ENCODE measurements at regions not wholly inside any gene's neighbourhood (a gene's known extent, or its start where the extent isn't known, plus 50 kb on each side); places are given as distances from the start of the nearest gene placed in this dataset.
A peak's percentile ranks its signal among the peaks of the same experiment; 100 is the strongest.

- Histone ChIP-seq H3K36me3 (no peaks in the 10 kb centered on the region), H3K27ac (no peak overlapping the region), H3K9me3 (no peaks in the 10 kb centered on the region), H3K27me3 (no peaks in the 10 kb centered on the region), H3K4me1 (peaks cover 0 to 9% (median 0%) of the 10 kb centered on the region in 4 donors), H3K4me3 (no peak overlapping the region)
- TF ChIP-seq POLR2A (IDR thresholded peaks at IDR 0.05), result no peak
- no peak for TF ChIP-seq CTCF (IDR thresholded peaks at IDR 0.05)
- DNase-seq, result no peak
These were observed 265.5 kb upstream of the ROPN1 start for GRCh38 chr3:124257336-124257864.

GRCh38 chr3:124258057-124258500 lies 266.2 kb upstream of the ROPN1 start:
- no peak overlapping the region for H3K27ac ChIP-seq
- no peak for TF ChIP-seq CTCF (IDR thresholded peaks at IDR 0.05)
- TF ChIP-seq POLR2A (IDR thresholded peaks at IDR 0.05), result no peak
- no peak for DNase-seq

GRCh38 chr3:124260206-124260915 lies 268.4 kb upstream of the ROPN1 start:
- H3K27me3 ChIP-seq, result no peaks in the 10 kb centered on the region
- TF ChIP-seq POLR2A (IDR thresholded peaks at IDR 0.05) (no peak), CTCF (IDR thresholded peaks at IDR 0.05) (no peak)
- H3K4me1 ChIP-seq, result peaks cover 0 to 9% (median 0%) of the 10 kb centered on the region in 4 donors
- peak in 1 of 3 donors; percentile 54 for DNase-seq
- H3K27ac ChIP-seq, result no peak overlapping the region
- H3K9me3 ChIP-seq, result no peaks in the 10 kb centered on the region
- H3K36me3 ChIP-seq, result no peaks in the 10 kb centered on the region
- H3K4me3 ChIP-seq, result no peak overlapping the region

More at GRCh38 chr3:124258057-124258500, 266.2 kb upstream of the ROPN1 start:
- H3K36me3 ChIP-seq, result no peaks in the 10 kb centered on the region
- H3K4me3 ChIP-seq, result no peak overlapping the region
- H3K4me1 ChIP-seq, result peaks cover 0 to 9% (median 0%) of the 10 kb centered on the region in 4 donors
- H3K27me3 ChIP-seq, result no peaks in the 10 kb centered on the region
- no peaks in the 10 kb centered on the region for H3K9me3 ChIP-seq

GRCh38 chr3:124261306-124261705 lies 269.4 kb upstream of the ROPN1 start:
- no peak overlapping the region for H3K27ac ChIP-seq
- DNase-seq, result no peak
- peaks cover 0 to 9% (median 0%) of the 10 kb centered on the region in 4 donors for H3K4me1 ChIP-seq
- no peaks in the 10 kb centered on the region for H3K9me3 ChIP-seq
- no peak overlapping the region for H3K4me3 ChIP-seq
- no peaks in the 10 kb centered on the region for H3K27me3 ChIP-seq
- H3K36me3 ChIP-seq, result no peaks in the 10 kb centered on the region
- no peak for TF ChIP-seq POLR2A (IDR thresholded peaks at IDR 0.05)
- no peak for TF ChIP-seq CTCF (IDR thresholded peaks at IDR 0.05)

GRCh38 chr3:124263168-124263567 lies 271.2 kb upstream of the ROPN1 start:
- DNase-seq, result no peak
- no peak overlapping the region for H3K27ac ChIP-seq
- H3K9me3 ChIP-seq, result no peaks in the 10 kb centered on the region
- TF ChIP-seq CTCF (IDR thresholded peaks at IDR 0.05) (no peak), POLR2A (IDR thresholded peaks at IDR 0.05) (no peak)
- H3K27me3 ChIP-seq, result no peaks in the 10 kb centered on the region
- peaks cover 0 to under 1% (median 0%) of the 10 kb centered on the region in 4 donors for H3K4me1 ChIP-seq
- H3K36me3 ChIP-seq, result no peaks in the 10 kb centered on the region
- H3K4me3 ChIP-seq, result no peak overlapping the region

Measured in Peyer's patch (tissue), 4 donors.